H1 (cell line): ENCODE measurements at regions not wholly inside any gene's neighbourhood (a gene's known extent, or its start where the extent isn't known, plus 50 kb on each side); places are given as distances from the start of the nearest gene placed in this dataset.

Source experiments
- CTCF ChIA-PET: fragments of 300-600 bp; sonication (Branson Sonifier 250); formaldehyde crosslinking; loops from one replicate; lab custom pipeline; 2021; ENCODE audit not compliant: partially characterized antibody; lab: Charles Lee
- POLR2A ChIA-PET: fragments of 300-600 bp; sonication (Branson Sonifier 250); formaldehyde crosslinking; loops from one replicate; lab custom pipeline; 2021; ENCODE audit warnings: inconsistent platforms; ENCODE audit not compliant: partially characterized antibody; lab: Charles Lee
- DNase-seq, 2 experiments: peaks; one replicate each; pipeline versions ENCODE4 v3.0.0 to v3.0.0-alpha.2; 2010 to 2022; ENCODE audit warnings: low spot score in 2 of 2, low read depth in 1 of 2, mixed read lengths in 1 of 2
- FAIRE-seq: peaks from 2 replicates; lab custom pipeline; 2011; peaks lifted over from hg19 to GRCh38; lab: Jason Lieb, UNC
- H2AFZ ChIP-seq: 2 replicates; pipeline ENCODE4 v1.8.1; 2012; ENCODE audit warnings: low read length, inconsistent platforms
- H2AK5ac ChIP-seq: 2 replicates; pipeline ENCODE4 v1.6.1; 2013; ENCODE audit warnings: low read depth, low read length
- H2BK120ac ChIP-seq: replicated peaks from 2 replicates; pipeline ENCODE3; 2013; ENCODE audit warnings: low read depth, low read length, inconsistent platforms
- H2BK12ac ChIP-seq: 2 replicates; pipeline ENCODE4 v1.6.1; 2013; ENCODE audit warnings: low read depth, low read length
- H2BK15ac ChIP-seq: 2 replicates; pipeline ENCODE4 v1.6.1; 2013; ENCODE audit warnings: low read length
- H2BK20ac ChIP-seq: 2 replicates; pipeline ENCODE4 v1.6.1; 2013; ENCODE audit warnings: low read length
- H2BK5ac ChIP-seq: 2 replicates; pipeline ENCODE4 v1.6.1; 2013; ENCODE audit warnings: low read depth, low read length
- H3K14ac ChIP-seq: 2 replicates; pipeline ENCODE4 v1.6.1; 2013; ENCODE audit warnings: inconsistent platforms; ENCODE audit not compliant: insufficient read length
- H3K18ac ChIP-seq: 2 replicates; pipeline ENCODE4 v1.6.1; 2013; ENCODE audit warnings: low read length; ENCODE audit errors: extremely low read depth
- H3K23ac ChIP-seq: 2 replicates; pipeline ENCODE4 v1.6.1; 2013; ENCODE audit warnings: inconsistent platforms; ENCODE audit not compliant: insufficient read length
- H3K23me2 ChIP-seq: 2 replicates; pipeline ENCODE4 v1.6.1; 2013; ENCODE audit warnings: low read depth, low read length
- H3K27ac ChIP-seq: 2 replicates; pipeline ENCODE4 v1.6.1; 2011; ENCODE audit warnings: low read depth, low read length, inconsistent platforms
- H3K27me3 ChIP-seq, 4 experiments: replicated peaks in 1 of 4; 1 replicate in 1 of 4; 2 replicates in 3 of 4; pipeline versions ENCODE4 v1.6.1 to v1.8.1; 2011 to 2013; ENCODE audit warnings: low read length in 3 of 4, mild to moderate bottlenecking in 3 of 4, inconsistent platforms in 2 of 4, mixed read lengths in 2 of 4, moderate library complexity in 1 of 4; ENCODE audit not compliant: control insufficient read depth in 3 of 4, insufficient read depth in 3 of 4; ENCODE audit errors: extremely low read depth in 1 of 4
- H3K36me3 ChIP-seq, 4 experiments: 2 replicates each; pipeline versions ENCODE4 v1.6.1 to v1.8.1; 2011 to 2013; ENCODE audit warnings: mild to moderate bottlenecking in 4 of 4, low read length in 3 of 4, moderate library complexity in 2 of 4, control low read depth in 1 of 4, inconsistent platforms in 1 of 4; ENCODE audit not compliant: insufficient read depth in 4 of 4, control insufficient read depth in 2 of 4
- H3K4ac ChIP-seq: replicated peaks from 2 replicates; pipeline ENCODE3; 2013; ENCODE audit warnings: low read length, low read depth, mixed read lengths, inconsistent platforms; ENCODE audit not compliant: insufficient read length
- H3K4me1 ChIP-seq, 4 experiments: replicated peaks in 1 of 4; 1 replicate in 1 of 4; 2 replicates in 3 of 4; pipeline versions ENCODE4 v1.6.1 to v1.8.1; 2011 to 2013; ENCODE audit warnings: low read length in 3 of 4, inconsistent platforms in 2 of 4, mixed read lengths in 1 of 4; ENCODE audit not compliant: insufficient read depth in 4 of 4, control insufficient read depth in 3 of 4
- H3K4me2 ChIP-seq, 2 experiments: 2 replicates each; pipeline versions ENCODE4 v1.6.1 to v1.8.1; 2011 to 2013; ENCODE audit warnings: low read depth in 2 of 2, low read length in 2 of 2, control low read depth in 1 of 2, inconsistent platforms in 1 of 2, mild to moderate bottlenecking in 1 of 2; ENCODE audit not compliant: insufficient read depth in 1 of 2
- H3K4me3 ChIP-seq, 4 experiments: fragments of 200-600, 300-600 bp in 1 of 4; sonication (generic), shearing (Covaris generic), sonication (Bioruptor Twin) in 1 of 4; 2 replicates each; pipeline versions ENCODE4 v1.5.1 to v1.8.1; 2011 to 2016; ENCODE audit warnings: low read length in 4 of 4, low read depth in 3 of 4, control low read depth in 2 of 4, inconsistent platforms in 2 of 4, mild to moderate bottlenecking in 2 of 4, mixed read lengths in 1 of 4, moderate library complexity in 1 of 4; ENCODE audit not compliant: insufficient read depth in 2 of 4; ENCODE audit errors: extremely low read depth in 1 of 4
- H3K56ac ChIP-seq: replicated peaks from 2 replicates; pipeline ENCODE3; 2013; ENCODE audit warnings: low read depth, mild to moderate bottlenecking, mixed read lengths, low read length, inconsistent platforms; ENCODE audit not compliant: insufficient read length
- H3K79me1 ChIP-seq: 2 replicates; pipeline ENCODE4 v1.6.1; 2013; ENCODE audit warnings: low read depth, low read length, control low read depth
- H3K79me2 ChIP-seq, 2 experiments: 2 replicates each; pipeline versions ENCODE4 v1.6.1 to v1.8.1; 2012 to 2013; ENCODE audit warnings: low read length in 2 of 2, mild to moderate bottlenecking in 2 of 2, inconsistent platforms in 1 of 2; ENCODE audit not compliant: insufficient read depth in 2 of 2, control insufficient read depth in 1 of 2
- H3K9ac ChIP-seq, 4 experiments: replicated peaks in 1 of 4; 1 replicate in 1 of 4; 2 replicates in 3 of 4; pipeline versions ENCODE4 v1.6.1 to v1.8.1; 2011 to 2013; ENCODE audit warnings: low read depth in 3 of 4, low read length in 3 of 4, control low read depth in 2 of 4, mild to moderate bottlenecking in 2 of 4, moderate library complexity in 2 of 4, inconsistent platforms in 1 of 4; ENCODE audit errors: extremely low read depth in 1 of 4
- H3K9me3 ChIP-seq, 2 experiments: 2 replicates each; pipeline versions ENCODE4 v1.6.1 to v1.8.1; 2012 to 2013; ENCODE audit warnings: mild to moderate bottlenecking in 2 of 2, moderate library complexity in 2 of 2, control low read depth in 1 of 2, inconsistent platforms in 1 of 2, low read depth in 1 of 2, low read length in 1 of 2, mixed read lengths in 1 of 2; ENCODE audit not compliant: insufficient read depth in 2 of 2
- H4K20me1 ChIP-seq, 2 experiments: replicated peaks in 1 of 2; 2 replicates each; pipeline versions ENCODE3 to v1.8.1; 2011 to 2013; ENCODE audit warnings: inconsistent platforms in 2 of 2, low read length in 2 of 2, mild to moderate bottlenecking in 1 of 2; ENCODE audit not compliant: insufficient read depth in 2 of 2, control insufficient read depth in 1 of 2
- H4K5ac ChIP-seq: 2 replicates; pipeline ENCODE4 v1.6.1; 2013; ENCODE audit warnings: low read length, low read depth, mixed read lengths, inconsistent platforms; ENCODE audit not compliant: insufficient read length
- H4K8ac ChIP-seq: 2 replicates; pipeline ENCODE4 v1.8.0; 2013; ENCODE audit warnings: mild to moderate bottlenecking, moderate library complexity, low read length, inconsistent platforms; ENCODE audit not compliant: insufficient read depth; ENCODE audit errors: extremely low read depth
- H4K91ac ChIP-seq: replicated peaks from 2 replicates; pipeline ENCODE3; 2013; ENCODE audit warnings: low read length, mixed read lengths, inconsistent platforms; ENCODE audit not compliant: insufficient read length
- CEBPB ChIP-seq: IDR thresholded peaks from 2 replicates; pipeline ENCODE4 v1.6.1; 2012; ENCODE audit warnings: low read depth, low read length
- CTBP2 ChIP-seq: IDR thresholded peaks from 2 replicates; pipeline ENCODE4 v1.7.0; 2011; ENCODE audit warnings: borderline replicate concordance, mild to moderate bottlenecking, moderate library complexity, mixed read lengths, low read length; ENCODE audit not compliant: insufficient read depth, insufficient read length
- SP2 ChIP-seq: IDR thresholded peaks from 2 replicates; pipeline ENCODE4 v1.6.1; 2012; ENCODE audit warnings: mild to moderate bottlenecking, low read length, inconsistent platforms
- TAF1 ChIP-seq: IDR thresholded peaks from 2 replicates; pipeline ENCODE4 v1.6.1; 2011; ENCODE audit warnings: mild to moderate bottlenecking, low read depth, low read length
- WGBS, 2 experiments: shearing (Covaris generic) in 1 of 2; methylation state at CpG; one replicate each; pipeline versions ENCODE4 v1.1.6 to v1.1.7; 2013 to 2015; ENCODE audit warnings: low lambda C conversion rate in 2 of 2, mixed read lengths in 2 of 2, inconsistent platforms in 1 of 2, low coverage in 1 of 2, missing lambda C conversion rate in 1 of 2; ENCODE audit not compliant: insufficient replicate concordance in 2 of 2, insufficient coverage in 1 of 2, insufficient read length in 1 of 2; ENCODE audit errors: extremely low coverage in 1 of 2, missing lambda C conversion rate in 1 of 2; 5-methylcytosine and 5-hydroxymethylcytosine counted together
- TF ChIP-seq, protein P1 (sequence below): IDR thresholded peaks from 2 replicates; pipeline ENCODE4 v1.6.1; 2011; ENCODE audit warnings: low read depth, mild to moderate bottlenecking, low read length; ENCODE audit not compliant: insufficient read depth

DNA sequence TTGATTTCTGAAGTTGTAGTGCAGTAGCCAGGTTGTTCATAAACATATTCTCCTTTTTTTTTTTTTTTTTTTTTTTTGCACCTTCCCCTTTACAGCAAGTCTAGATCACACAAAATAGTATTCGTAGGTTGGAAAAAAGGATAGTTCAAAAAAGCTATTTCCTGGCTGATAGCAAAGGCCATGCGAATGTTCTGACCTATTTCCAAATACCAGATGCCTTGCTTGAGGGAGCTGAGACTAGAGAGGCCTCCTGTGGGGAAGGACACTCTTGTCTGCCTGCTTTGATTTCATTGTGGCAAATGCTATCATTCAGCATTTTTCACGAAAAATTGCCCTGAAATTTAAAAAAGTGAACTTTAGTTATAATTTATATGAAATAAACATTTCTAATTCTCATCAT is 111.4 kb downstream of the MAD2L1 start:
- CTCF ChIA-PET = interaction anchor here (0.6 to 1.8 kb wide), 2 partner anchors 48 to 687 kb away, joined by 3 to 4 read pairs; no protein-coding TSS in a partner anchor
- POLR2A ChIA-PET = interaction anchor here (1.0 to 1.7 kb wide), 4 partner anchors 9 to 45 kb away, joined by 3 to 6 read pairs (median 4); no protein-coding TSS in a partner anchor
- H3K4me2 ChIP-seq = no peak overlapping the region

More for the DNA sequence above, 111.4 kb downstream of the MAD2L1 start:
- Histone ChIP-seq H3K18ac (no peak overlapping the region), H3K23ac (no peak overlapping the region), H3K79me2 (no peaks in the 10 kb centered on the region), H3K4me1 (peaks cover 0 to 5% (median 0%) of the 10 kb centered on the region in 4 experiments; a peak in 2 of 7 replicates), H3K56ac (no peak overlapping the region), H2BK5ac (no peak overlapping the region), H4K20me1 (no peaks in the 10 kb centered on the region), H2AK5ac (no peak overlapping the region), H3K9ac (no peak overlapping the region), H2BK20ac (no peak overlapping the region), H4K91ac (no peak overlapping the region), H3K9me3 (no peaks in the 10 kb centered on the region; a peak in 1 of 4 replicates), H3K4ac (no peak overlapping the region)
- WGBS, 2 experiments = 86% methylated on average over 3 of the region's 3 CpGs; no CpG with 5 or more reads in 1 of the 2 experiments
- no peak for DNase-seq
- TF ChIP-seq SP2 = no peak
- TF ChIP-seq CEBPB = no peak
- no peak for TF ChIP-seq CTBP2
- TF ChIP-seq, protein P1, sequence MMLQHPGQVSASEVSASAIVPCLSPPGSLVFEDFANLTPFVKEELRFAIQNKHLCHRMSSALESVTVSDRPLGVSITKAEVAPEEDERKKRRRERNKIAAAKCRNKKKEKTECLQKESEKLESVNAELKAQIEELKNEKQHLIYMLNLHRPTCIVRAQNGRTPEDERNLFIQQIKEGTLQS = no peak
- no peak for TF ChIP-seq TAF1
- TF ChIP-seq, all 59 proteins: peak for 0
- Histone ChIP-seq H3K14ac (no peak overlapping the region), H3K27me3 (no peaks in the 10 kb centered on the region), H4K8ac (no peak overlapping the region), H3K79me1 (no peaks in the 10 kb centered on the region), H4K5ac (peak overlapping the region; percentile 65), H2BK120ac (no peak overlapping the region), H3K4me3 (no peak overlapping the region), H2BK15ac (no peak overlapping the region), H3K27ac (no peak overlapping the region), H2AFZ (no peak overlapping the region), H3K23me2 (no peaks in the 10 kb centered on the region), H3K36me3 (no peaks in the 10 kb centered on the region), H2BK12ac (no peak overlapping the region)
- peak; percentile 24 for FAIRE-seq
